HEK293 (cell line): ENCODE measurements at regions not wholly inside any gene's neighbourhood (a gene's known extent, or its start where the extent isn't known, plus 50 kb on each side); places are given as distances from the start of the nearest gene placed in this dataset.

Source experiments
- CTCF ChIA-PET: fragments of 350-600 bp; formaldehyde crosslinking; extraction: SDS; loops from one replicate; lab custom pipeline; 2021; ENCODE audit warnings: antibody characterized with exemption; lab: Yijun Ruan, JAX
- POLR2A ChIA-PET: fragments of 300-600 bp; formaldehyde crosslinking; extraction: SDS; loops from one replicate; lab custom pipeline; 2020; ENCODE audit warnings: antibody characterized with exemption, inconsistent platforms; lab: Yijun Ruan, JAX
- H3K27ac ChIP-seq: fragments of 200-500 bp; sonication (Bioruptor generic); 2 replicates; pipeline ENCODE4 v1.5.1; 2014; ENCODE audit warnings: low read depth, low read length, control low read depth, inconsistent platforms; ENCODE audit errors: extremely low read depth
- H3K36me3 ChIP-seq, 2 experiments: fragments of 200-500 bp in 1 of 2; sonication (Bioruptor generic) in 1 of 2; 1 replicate in 1 of 2; 2 replicates in 1 of 2; pipeline ENCODE4 v1.5.1; 2014 to 2017; ENCODE audit warnings: inconsistent platforms in 2 of 2, low read length in 2 of 2; ENCODE audit not compliant: control insufficient read depth in 2 of 2, insufficient read depth in 1 of 2
- H3K4me1 ChIP-seq: fragments of 200-500 bp; sonication (Bioruptor generic); 2 replicates; pipeline ENCODE4 v1.5.1; 2014; ENCODE audit warnings: mild to moderate bottlenecking, low read length, inconsistent platforms; ENCODE audit not compliant: control insufficient read depth, insufficient read depth
- H3K4me3 ChIP-seq: 2 replicates; pipeline ENCODE4 v1.5.1; 2011; ENCODE audit warnings: low read depth, mild to moderate bottlenecking, control low read depth, low read length, moderate library complexity
- H3K9me3 ChIP-seq: fragments of 200-500 bp; sonication (Bioruptor generic); 2 replicates; pipeline ENCODE4 v1.5.1; 2014; ENCODE audit warnings: low read depth, low read length, inconsistent platforms; ENCODE audit not compliant: control insufficient read depth, insufficient read depth
- KLF16 ChIP-seq: fragments of 450-650 bp; formaldehyde crosslinking; IDR thresholded peaks from 2 replicates; pipeline ENCODE4 v1.5.1; 2017; ENCODE audit warnings: missing biosample characterization, missing genetic modification characterization
- TRIM28 ChIP-seq: IDR thresholded peaks from 2 replicates; pipeline ENCODE4 v1.6.1; 2011; ENCODE audit warnings: low read length, control low read depth, borderline replicate concordance
- YY2 ChIP-seq: fragments of 450-650 bp; formaldehyde crosslinking; IDR thresholded peaks from 2 replicates; pipeline ENCODE4 v1.5.1; 2016; ENCODE audit warnings: missing biosample characterization, missing genetic modification characterization
- ZNF157 ChIP-seq: fragments of 450-650 bp; formaldehyde crosslinking; IDR thresholded peaks from 2 replicates; pipeline ENCODE4 v1.5.1; 2016; ENCODE audit warnings: missing biosample characterization, missing genetic modification characterization
- ZNF169 ChIP-seq: fragments of 450-650 bp; formaldehyde crosslinking; IDR thresholded peaks from 2 replicates; pipeline ENCODE4 v1.5.1; 2016; ENCODE audit warnings: missing biosample characterization, missing genetic modification characterization
- ZNF184 ChIP-seq: fragments of 450-650 bp; IDR thresholded peaks from 2 replicates; pipeline ENCODE4 v1.5.1; 2018; ENCODE audit warnings: missing biosample characterization, mild to moderate bottlenecking, missing genetic modification characterization
- ZNF2 ChIP-seq: fragments of 450-650 bp; formaldehyde crosslinking; IDR thresholded peaks from 2 replicates; pipeline ENCODE4 v1.5.1; 2016; ENCODE audit warnings: missing biosample characterization, missing genetic modification characterization
- ZNF202 ChIP-seq: fragments of 450-650 bp; formaldehyde crosslinking; IDR thresholded peaks from 2 replicates; pipeline ENCODE4 v1.5.1; 2016; ENCODE audit warnings: missing biosample characterization, missing genetic modification characterization, borderline replicate concordance
- ZNF223 ChIP-seq: fragments of 450-650 bp; formaldehyde crosslinking; IDR thresholded peaks from 2 replicates; pipeline ENCODE4 v1.5.1; 2016; ENCODE audit warnings: missing biosample characterization, missing genetic modification characterization
- ZNF48 ChIP-seq: fragments of 450-650 bp; formaldehyde crosslinking; IDR thresholded peaks from 2 replicates; pipeline ENCODE4 v1.5.1; 2016; ENCODE audit warnings: missing biosample characterization, missing genetic modification characterization
- ZNF529 ChIP-seq: fragments of 450-650 bp; formaldehyde crosslinking; IDR thresholded peaks from 2 replicates; pipeline ENCODE4 v1.5.1; 2017; ENCODE audit warnings: missing genetic modification characterization, missing biosample characterization; ENCODE audit not compliant: insufficient replicate concordance
- ZNF558 ChIP-seq: fragments of 450-650 bp; formaldehyde crosslinking; IDR thresholded peaks from 2 replicates; pipeline ENCODE4 v1.5.1; 2016; ENCODE audit warnings: missing biosample characterization, missing genetic modification characterization
- ZNF585B ChIP-seq: fragments of 450-650 bp; formaldehyde crosslinking; IDR thresholded peaks from 2 replicates; pipeline ENCODE4 v1.5.1; 2016; ENCODE audit warnings: missing biosample characterization, missing genetic modification characterization
- ZNF596 ChIP-seq: fragments of 450-650 bp; IDR thresholded peaks from 2 replicates; pipeline ENCODE4 v1.5.0; 2018; ENCODE audit warnings: missing biosample characterization, mild to moderate bottlenecking, missing genetic modification characterization, moderate library complexity
- ZNF623 ChIP-seq: fragments of 450-650 bp; formaldehyde crosslinking; IDR thresholded peaks from 2 replicates; pipeline ENCODE4 v1.5.1; 2016; ENCODE audit warnings: missing biosample characterization, missing genetic modification characterization
- ZNF670 ChIP-seq: fragments of 450-650 bp; formaldehyde crosslinking; IDR thresholded peaks from 2 replicates; pipeline ENCODE4 v1.5.1; 2016; ENCODE audit warnings: missing biosample characterization, missing genetic modification characterization, low read depth
- TF ChIP-seq, protein P1 (sequence below): fragments of 450-650 bp; formaldehyde crosslinking; IDR thresholded peaks from 2 replicates; pipeline ENCODE4 v1.5.1; 2017; ENCODE audit warnings: missing biosample characterization, missing genetic modification characterization
- TF ChIP-seq, protein P2 (sequence below): fragments of 450-650 bp; formaldehyde crosslinking; IDR thresholded peaks from 2 replicates; pipeline ENCODE4 v1.5.1; 2016; ENCODE audit warnings: missing biosample characterization, missing genetic modification characterization
- TF ChIP-seq, protein P3 (sequence below): fragments of 450-650 bp; formaldehyde crosslinking; IDR thresholded peaks from 2 replicates; pipeline ENCODE4 v1.5.1; 2016; ENCODE audit warnings: missing biosample characterization, missing genetic modification characterization

DNA sequence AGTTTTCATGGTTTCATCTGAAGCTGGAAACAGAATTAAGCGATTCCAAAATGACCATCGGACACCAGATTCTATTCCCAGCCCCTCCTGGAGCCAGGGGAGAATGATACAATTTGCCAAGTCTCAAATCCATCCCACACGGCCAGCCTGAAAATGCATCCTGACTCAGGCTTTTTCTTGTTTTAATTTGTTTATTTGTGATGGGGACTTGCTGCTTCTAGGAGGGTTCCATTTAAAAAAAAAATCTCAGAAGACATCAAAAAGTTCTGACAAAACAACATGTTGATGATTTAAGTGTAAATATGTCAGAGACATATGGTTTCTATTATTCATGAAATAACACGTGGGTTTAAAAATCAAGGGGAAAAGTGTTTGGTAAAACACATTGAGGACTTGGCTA, 173.2 kb downstream of the GAS1 start:
- TF ChIP-seq, protein P1, sequence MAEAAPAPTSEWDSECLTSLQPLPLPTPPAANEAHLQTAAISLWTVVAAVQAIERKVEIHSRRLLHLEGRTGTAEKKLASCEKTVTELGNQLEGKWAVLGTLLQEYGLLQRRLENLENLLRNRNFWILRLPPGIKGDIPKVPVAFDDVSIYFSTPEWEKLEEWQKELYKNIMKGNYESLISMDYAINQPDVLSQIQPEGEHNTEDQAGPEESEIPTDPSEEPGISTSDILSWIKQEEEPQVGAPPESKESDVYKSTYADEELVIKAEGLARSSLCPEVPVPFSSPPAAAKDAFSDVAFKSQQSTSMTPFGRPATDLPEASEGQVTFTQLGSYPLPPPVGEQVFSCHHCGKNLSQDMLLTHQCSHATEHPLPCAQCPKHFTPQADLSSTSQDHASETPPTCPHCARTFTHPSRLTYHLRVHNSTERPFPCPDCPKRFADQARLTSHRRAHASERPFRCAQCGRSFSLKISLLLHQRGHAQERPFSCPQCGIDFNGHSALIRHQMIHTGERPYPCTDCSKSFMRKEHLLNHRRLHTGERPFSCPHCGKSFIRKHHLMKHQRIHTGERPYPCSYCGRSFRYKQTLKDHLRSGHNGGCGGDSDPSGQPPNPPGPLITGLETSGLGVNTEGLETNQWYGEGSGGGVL: no peak
- TF ChIP-seq ZNF585B (tag by site-specific recombination) (no peak), ZNF169 (tag by site-specific recombination) (no peak), YY2 (tag by site-specific recombination) (no peak), ZNF623 (tag by site-specific recombination) (no peak), KLF16 (tag by site-specific recombination) (no peak), ZNF223 (tag by site-specific recombination) (no peak), ZNF558 (tag by site-specific recombination) (no peak), TRIM28 (no peak)
- TF ChIP-seq, protein P2, sequence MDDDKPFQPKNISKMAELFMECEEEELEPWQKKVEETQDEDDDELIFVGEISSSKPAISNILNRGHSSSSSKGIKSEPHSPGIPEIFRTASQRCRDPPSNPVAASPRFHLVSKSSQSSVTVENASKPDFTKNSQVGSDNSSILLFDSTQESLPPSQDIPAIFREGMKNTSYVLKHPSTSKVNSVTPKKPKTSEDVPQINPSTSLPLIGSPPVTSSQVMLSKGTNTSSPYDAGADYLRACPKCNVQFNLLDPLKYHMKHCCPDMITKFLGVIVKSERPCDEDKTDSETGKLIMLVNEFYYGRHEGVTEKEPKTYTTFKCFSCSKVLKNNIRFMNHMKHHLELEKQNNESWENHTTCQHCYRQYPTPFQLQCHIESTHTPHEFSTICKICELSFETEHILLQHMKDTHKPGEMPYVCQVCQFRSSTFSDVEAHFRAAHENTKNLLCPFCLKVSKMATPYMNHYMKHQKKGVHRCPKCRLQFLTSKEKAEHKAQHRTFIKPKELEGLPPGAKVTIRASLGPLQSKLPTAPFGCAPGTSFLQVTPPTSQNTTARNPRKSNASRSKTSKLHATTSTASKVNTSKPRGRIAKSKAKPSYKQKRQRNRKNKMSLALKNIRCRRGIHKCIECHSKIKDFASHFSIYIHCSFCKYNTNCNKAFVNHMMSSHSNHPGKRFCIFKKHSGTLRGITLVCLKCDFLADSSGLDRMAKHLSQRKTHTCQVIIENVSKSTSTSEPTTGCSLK (tag by site-specific recombination): no peak
- TF ChIP-seq, protein P3, sequence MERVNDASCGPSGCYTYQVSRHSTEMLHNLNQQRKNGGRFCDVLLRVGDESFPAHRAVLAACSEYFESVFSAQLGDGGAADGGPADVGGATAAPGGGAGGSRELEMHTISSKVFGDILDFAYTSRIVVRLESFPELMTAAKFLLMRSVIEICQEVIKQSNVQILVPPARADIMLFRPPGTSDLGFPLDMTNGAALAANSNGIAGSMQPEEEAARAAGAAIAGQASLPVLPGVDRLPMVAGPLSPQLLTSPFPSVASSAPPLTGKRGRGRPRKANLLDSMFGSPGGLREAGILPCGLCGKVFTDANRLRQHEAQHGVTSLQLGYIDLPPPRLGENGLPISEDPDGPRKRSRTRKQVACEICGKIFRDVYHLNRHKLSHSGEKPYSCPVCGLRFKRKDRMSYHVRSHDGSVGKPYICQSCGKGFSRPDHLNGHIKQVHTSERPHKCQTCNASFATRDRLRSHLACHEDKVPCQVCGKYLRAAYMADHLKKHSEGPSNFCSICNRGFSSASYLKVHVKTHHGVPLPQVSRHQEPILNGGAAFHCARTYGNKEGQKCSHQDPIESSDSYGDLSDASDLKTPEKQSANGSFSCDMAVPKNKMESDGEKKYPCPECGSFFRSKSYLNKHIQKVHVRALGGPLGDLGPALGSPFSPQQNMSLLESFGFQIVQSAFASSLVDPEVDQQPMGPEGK (tag by site-specific recombination): no peak
- TF ChIP-seq, all 188 proteins: peak for 0
- POLR2A ChIA-PET: no interaction called here
- Histone ChIP-seq H3K4me3 (no peak overlapping the region), H3K27ac (no peak overlapping the region), H3K4me1 (no peaks in the 10 kb centered on the region), H3K9me3 (no peaks in the 10 kb centered on the region), H3K36me3 (no peaks in the 10 kb centered on the region)
- CTCF ChIA-PET: interaction anchor here (0.6 kb wide), 1 partner anchor 43 kb away, joined by 4 read pairs; no protein-coding TSS in a partner anchor

DNA sequence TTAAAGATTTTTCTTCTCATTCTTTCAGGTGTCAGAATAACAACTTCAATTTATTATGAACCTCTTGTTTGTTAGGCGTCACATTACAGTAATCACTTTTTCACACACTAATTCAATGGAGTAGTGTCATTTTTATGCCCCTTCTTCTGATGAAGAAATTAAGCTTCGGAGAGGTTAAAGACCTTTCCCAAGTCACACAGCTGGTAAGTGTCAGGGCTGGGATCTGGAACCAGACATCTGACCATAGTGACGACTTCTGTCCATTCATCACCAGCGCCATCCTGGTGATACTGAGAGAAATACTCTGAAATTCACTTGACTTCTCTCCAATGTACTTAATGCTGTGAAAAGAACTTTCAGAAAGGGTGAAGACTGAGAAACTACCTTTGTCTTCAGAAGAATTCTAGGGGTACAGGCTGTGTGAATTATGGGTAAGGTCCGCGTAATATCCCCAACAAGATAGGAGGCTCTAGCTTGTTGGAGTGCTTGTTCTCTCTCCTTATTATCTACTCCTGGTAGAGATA, 173.8 kb downstream of the GAS1 start:
- Histone ChIP-seq H3K9me3 (no peaks in the 10 kb centered on the region), H3K36me3 (no peaks in the 10 kb centered on the region), H3K4me1 (no peaks in the 10 kb centered on the region), H3K4me3 (no peak overlapping the region), H3K27ac (no peak overlapping the region)
- ChIA-PET CTCF (interaction anchor here (0.6 kb wide), 1 partner anchor 42 kb away, joined by 4 read pairs; no protein-coding TSS in a partner anchor), POLR2A (no interaction called here)
- TF ChIP-seq ZNF48: no peak
- TF ChIP-seq ZNF184 (tag by site-specific recombination): no peak
- TF ChIP-seq ZNF157 (tag by site-specific recombination): no peak
- TF ChIP-seq ZNF529: no peak

DNA sequence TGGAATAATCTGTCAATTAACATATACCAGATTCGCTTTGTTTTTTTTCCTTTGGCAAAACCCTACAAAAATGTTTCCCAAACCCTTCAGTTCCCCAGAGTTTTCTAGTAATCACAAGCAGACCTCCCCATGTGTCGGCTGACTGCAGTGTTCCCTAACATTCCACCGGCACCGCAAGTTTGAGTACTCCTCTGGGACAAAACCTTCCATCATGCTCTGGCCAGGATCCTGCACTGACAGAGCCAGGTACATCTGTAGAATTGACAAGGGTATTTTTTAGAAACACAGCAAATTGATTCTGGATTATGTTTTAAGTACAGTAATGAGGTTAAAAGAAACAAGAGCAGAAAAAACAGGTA, 174.7 kb downstream of the GAS1 start:
- Histone ChIP-seq H3K27ac (no peak overlapping the region), H3K36me3 (no peaks in the 10 kb centered on the region), H3K4me3 (no peak overlapping the region), H3K9me3 (no peaks in the 10 kb centered on the region), H3K4me1 (no peaks in the 10 kb centered on the region)
- ChIA-PET CTCF (no interaction called here), POLR2A (no interaction called here)
- TF ChIP-seq ZNF596 (no peak), ZNF202 (tag by site-specific recombination) (no peak), ZNF2 (tag by site-specific recombination) (no peak), ZNF670 (no peak)
